Left kidney (tissue), 1 donor: ENCODE measurements at regions not wholly inside any gene's neighbourhood (a gene's known extent, or its start where the extent isn't known, plus 50 kb on each side); places are given as distances from the start of the nearest gene placed in this dataset.

Experiments
- DNase-seq: peaks from one replicate; pipeline ENCODE4 v3.0.0-alpha.2; 2013

- DNase-seq: no peak
Measured at GRCh38 chr15:37581866-37582532, 352.4 kb upstream of the TMCO5A start.

GRCh38 chr15:37582852-37583251 lies 351.6 kb upstream of the TMCO5A start:
- DNase-seq: no peak

GRCh38 chr15:37586011-37586583 lies 348.3 kb upstream of the TMCO5A start:
- no peak for DNase-seq

GRCh38 chr15:37586976-37587375 lies 347.5 kb upstream of the TMCO5A start:
- DNase-seq: no peak

GRCh38 chr15:37594417-37594816 lies 340.0 kb upstream of the TMCO5A start:
- no peak for DNase-seq

- no peak for DNase-seq
Measured at GRCh38 chr15:37595426-37595970, 338.9 kb upstream of the TMCO5A start.

- DNase-seq: no peak
Measured at GRCh38 chr15:37599156-37599555, 335.3 kb upstream of the TMCO5A start.

- DNase-seq: no peak
Measured at GRCh38 chr15:37616215-37616614, 318.2 kb upstream of the TMCO5A start.

GRCh38 chr15:37618353-37618752 lies 316.1 kb upstream of the TMCO5A start:
- DNase-seq: no peak

- no peak for DNase-seq
Measured at GRCh38 chr15:37619358-37620042, 314.9 kb upstream of the TMCO5A start.

- DNase-seq: no peak
Measured at GRCh38 chr15:37625576-37625975, 308.9 kb upstream of the TMCO5A start.

GRCh38 chr15:37628507-37628906 lies 305.9 kb upstream of the TMCO5A start:
- no peak for DNase-seq

GRCh38 chr15:37636736-37637135 lies 297.7 kb upstream of the TMCO5A start:
- no peak for DNase-seq

GRCh38 chr15:37638116-37638515 lies 296.3 kb upstream of the TMCO5A start:
- no peak for DNase-seq

- DNase-seq: no peak
Measured at GRCh38 chr15:37638691-37639090, 295.7 kb upstream of the TMCO5A start.

- no peak for DNase-seq
Measured at GRCh38 chr15:37652646-37653417, 281.6 kb upstream of the TMCO5A start.

GRCh38 chr15:37678124-37678523 lies 256.3 kb upstream of the TMCO5A start:
- DNase-seq: no peak

GRCh38 chr15:37679627-37680026 lies 254.8 kb upstream of the TMCO5A start:
- DNase-seq: no peak

- DNase-seq: no peak
Measured at GRCh38 chr15:37682304-37682703, 252.1 kb upstream of the TMCO5A start.

GRCh38 chr15:37691911-37692310 lies 242.5 kb upstream of the TMCO5A start:
- no peak for DNase-seq

- no peak for DNase-seq
Measured at GRCh38 chr15:37693926-37694325, 240.5 kb upstream of the TMCO5A start.

GRCh38 chr15:37695719-37696118 lies 238.7 kb upstream of the TMCO5A start:
- no peak for DNase-seq

- no peak for DNase-seq
Measured at GRCh38 chr15:37698679-37699078, 235.8 kb upstream of the TMCO5A start.
